Hepatocyte (in vitro differentiated cells): ENCODE measurements at regions not wholly inside any gene's neighbourhood (a gene's known extent, or its start where the extent isn't known, plus 50 kb on each side); places are given as distances from the start of the nearest gene placed in this dataset.

Source experiments
- EZH2 ChIP-seq: fragments of 200-600 bp; sonication (generic); IDR thresholded peaks from 2 replicates; pipeline ENCODE4 v1.6.1; 2016; ENCODE audit warnings: antibody characterized with exemption, mild to moderate bottlenecking, borderline replicate concordance
- TF ChIP-seq, protein P1 (sequence below): fragments of 200-600 bp; sonication (generic); IDR thresholded peaks from 2 replicates; pipeline ENCODE4 v1.5.1; 2016; ENCODE audit warnings: antibody characterized with exemption, mild to moderate bottlenecking; ENCODE audit not compliant: poor library complexity

DNA sequence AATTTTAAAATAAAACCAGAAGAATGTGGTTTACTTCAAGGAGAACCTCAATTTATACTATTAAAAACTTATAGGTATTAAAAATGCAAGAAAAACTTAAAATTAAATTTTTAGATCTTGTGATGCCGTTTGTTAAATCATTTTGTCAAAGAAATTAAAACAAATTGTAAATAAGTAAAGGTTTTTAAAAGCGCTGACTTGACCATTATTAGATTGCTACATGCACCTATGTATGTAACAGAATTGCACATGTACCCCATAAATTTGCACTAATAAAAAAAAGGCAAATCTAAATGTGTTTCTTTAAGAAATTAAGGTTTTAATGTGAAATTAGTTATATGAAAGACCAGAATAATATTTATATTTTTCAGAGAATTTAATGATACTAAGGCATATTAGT is 156.1 kb downstream of the LARP7 start:
- no peak for TF ChIP-seq EZH2
- TF ChIP-seq, protein P1, sequence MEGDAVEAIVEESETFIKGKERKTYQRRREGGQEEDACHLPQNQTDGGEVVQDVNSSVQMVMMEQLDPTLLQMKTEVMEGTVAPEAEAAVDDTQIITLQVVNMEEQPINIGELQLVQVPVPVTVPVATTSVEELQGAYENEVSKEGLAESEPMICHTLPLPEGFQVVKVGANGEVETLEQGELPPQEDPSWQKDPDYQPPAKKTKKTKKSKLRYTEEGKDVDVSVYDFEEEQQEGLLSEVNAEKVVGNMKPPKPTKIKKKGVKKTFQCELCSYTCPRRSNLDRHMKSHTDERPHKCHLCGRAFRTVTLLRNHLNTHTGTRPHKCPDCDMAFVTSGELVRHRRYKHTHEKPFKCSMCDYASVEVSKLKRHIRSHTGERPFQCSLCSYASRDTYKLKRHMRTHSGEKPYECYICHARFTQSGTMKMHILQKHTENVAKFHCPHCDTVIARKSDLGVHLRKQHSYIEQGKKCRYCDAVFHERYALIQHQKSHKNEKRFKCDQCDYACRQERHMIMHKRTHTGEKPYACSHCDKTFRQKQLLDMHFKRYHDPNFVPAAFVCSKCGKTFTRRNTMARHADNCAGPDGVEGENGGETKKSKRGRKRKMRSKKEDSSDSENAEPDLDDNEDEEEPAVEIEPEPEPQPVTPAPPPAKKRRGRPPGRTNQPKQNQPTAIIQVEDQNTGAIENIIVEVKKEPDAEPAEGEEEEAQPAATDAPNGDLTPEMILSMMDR: no peak
